ENCODE measurements at regions not wholly inside any gene's neighbourhood (a gene's known extent, or its start where the extent isn't known, plus 50 kb on each side); places are given as distances from the start of the nearest gene placed in this dataset.

- POLR2A ChIA-PET = no interaction called here
- CTCF ChIA-PET = no interaction called here
Observed at GRCh38 chr5:58133216-58133615, 326.7 kb downstream of the PLK2 start.

- ChIA-PET POLR2A (no interaction called here), CTCF (no interaction called here)
Observed at GRCh38 chr5:58127255-58128220, 332.3 kb downstream of the PLK2 start.

GRCh38 chr5:58123501-58123900, 336.4 kb downstream of the PLK2 start:
- POLR2A ChIA-PET = no interaction called here
- CTCF ChIA-PET = no interaction called here

GRCh38 chr5:58122848-58123392, 337.0 kb downstream of the PLK2 start:
- CTCF ChIA-PET = no interaction called here
- POLR2A ChIA-PET = no interaction called here

- POLR2A ChIA-PET = no interaction called here
- CTCF ChIA-PET = no interaction called here
Observed at GRCh38 chr5:58122157-58122556, 337.7 kb downstream of the PLK2 start.

GRCh38 chr5:58121391-58121790, 338.5 kb downstream of the PLK2 start:
- CTCF ChIA-PET = no interaction called here
- POLR2A ChIA-PET = no interaction called here

GRCh38 chr5:58117542-58117941, 342.3 kb downstream of the PLK2 start:
- POLR2A ChIA-PET = no interaction called here
- CTCF ChIA-PET = no interaction called here

- CTCF ChIA-PET = no interaction called here
- POLR2A ChIA-PET = no interaction called here
Observed at GRCh38 chr5:58116346-58116745, 343.5 kb downstream of the PLK2 start.

GRCh38 chr5:58115811-58116210, 344.1 kb downstream of the PLK2 start:
- ChIA-PET POLR2A (no interaction called here), CTCF (no interaction called here)

GRCh38 chr5:58114324-58114723, 345.6 kb downstream of the PLK2 start:
- CTCF ChIA-PET = no interaction called here
- POLR2A ChIA-PET = no interaction called here

- ChIA-PET CTCF (no interaction called here), POLR2A (no interaction called here)
Observed at GRCh38 chr5:58113172-58113571, 346.7 kb downstream of the PLK2 start.

- ChIA-PET POLR2A (no interaction called here), CTCF (no interaction called here)
Observed at GRCh38 chr5:58108511-58108910, 351.4 kb downstream of the PLK2 start.

GRCh38 chr5:58107704-58108103, 352.2 kb downstream of the PLK2 start:
- POLR2A ChIA-PET = no interaction called here

GRCh38 chr5:58106754-58107410, 353.0 kb downstream of the PLK2 start:
- ChIA-PET POLR2A (no interaction called here), CTCF (no interaction called here)

More at GRCh38 chr5:58107704-58108103, 352.2 kb downstream of the PLK2 start:
- CTCF ChIA-PET = no interaction called here

GRCh38 chr5:58105836-58106235, 354.1 kb downstream of the PLK2 start:
- POLR2A ChIA-PET = no interaction called here

GRCh38 chr5:58099257-58099656, 360.6 kb downstream of the PLK2 start:
- CTCF ChIA-PET = no interaction called here
- POLR2A ChIA-PET = no interaction called here

More at GRCh38 chr5:58105836-58106235, 354.1 kb downstream of the PLK2 start:
- CTCF ChIA-PET = no interaction called here

GRCh38 chr5:58094031-58094430, 365.9 kb downstream of the PLK2 start:
- ChIA-PET CTCF (no interaction called here), POLR2A (no interaction called here)

- ChIA-PET POLR2A (interaction anchor here (0.6 kb wide), 1 partner anchor 164 kb away, joined by 5 read pairs; no protein-coding TSS in a partner anchor), CTCF (no interaction called here)
Observed at GRCh38 chr5:58090704-58091103, 369.2 kb downstream of the PLK2 start.

GRCh38 chr5:58088941-58089340, 370.9 kb downstream of the PLK2 start:
- ChIA-PET POLR2A (no interaction called here), CTCF (no interaction called here)

- ChIA-PET POLR2A (no interaction called here), CTCF (no interaction called here)
Observed at GRCh38 chr5:58087905-58088304, 372.0 kb downstream of the PLK2 start.

- CTCF ChIA-PET = no interaction called here
- POLR2A ChIA-PET = no interaction called here
Observed at GRCh38 chr5:58087123-58087522, 372.8 kb downstream of the PLK2 start.

Data from activated CD8-positive, alpha-beta memory T cell treated with anti-CD3 and anti-CD28 coated beads for 36 hours (primary cell).